ENCODE measurements at regions not wholly inside any gene's neighbourhood (a gene's known extent, or its start where the extent isn't known, plus 50 kb on each side); places are given as distances from the start of the nearest gene placed in this dataset.
A peak's percentile ranks its signal among the peaks of the same experiment; 100 is the strongest.

- Mint-ChIP-seq H3K4me3 (ENCODE audit: unreplicated experiment) (no peak overlapping the region), H3K36me3 (ENCODE audit: unreplicated experiment) (no peaks in the 10 kb centered on the region), H3K27ac (ENCODE audit: unreplicated experiment) (no peak overlapping the region), H3K27me3 (ENCODE audit: unreplicated experiment) (peaks cover 2% of the 10 kb centered on the region), H3K4me1 (ENCODE audit: low read depth, unreplicated experiment) (peaks cover 9% of the 10 kb centered on the region), H3K9me3 (ENCODE audit: unreplicated experiment) (peaks cover 2% of the 10 kb centered on the region)
- no peak for TF ChIP-seq CTCF (IDR thresholded peaks at IDR 0.05; ENCODE audit: partially characterized antibody, unreplicated experiment)
- no peak for DNase-seq
These were observed 108.7 kb upstream of the IL12B start for GRCh38 chr5:159439002-159439401.

- Mint-ChIP-seq H3K27me3 (ENCODE audit: unreplicated experiment) (peaks cover 5% of the 10 kb centered on the region), H3K9me3 (ENCODE audit: unreplicated experiment) (peaks cover 2% of the 10 kb centered on the region), H3K4me1 (ENCODE audit: low read depth, unreplicated experiment) (peaks cover 12% of the 10 kb centered on the region), H3K27ac (ENCODE audit: unreplicated experiment) (no peak overlapping the region), H3K4me3 (ENCODE audit: unreplicated experiment) (no peak overlapping the region), H3K36me3 (ENCODE audit: unreplicated experiment) (no peaks in the 10 kb centered on the region)
- DNase-seq: no peak
- TF ChIP-seq CTCF (IDR thresholded peaks at IDR 0.05; ENCODE audit: partially characterized antibody, unreplicated experiment): no peak
These were observed 109.9 kb upstream of the IL12B start for GRCh38 chr5:159440235-159440634.

GRCh38 chr5:159440968-159441367 lies 110.7 kb upstream of the IL12B start:
- H3K36me3 Mint-ChIP-seq (ENCODE audit: unreplicated experiment): no peaks in the 10 kb centered on the region
- H3K27ac Mint-ChIP-seq (ENCODE audit: unreplicated experiment): no peak overlapping the region
- peaks cover 5% of the 10 kb centered on the region for H3K27me3 Mint-ChIP-seq (ENCODE audit: unreplicated experiment)
- no peak overlapping the region for H3K4me3 Mint-ChIP-seq (ENCODE audit: unreplicated experiment)
- peaks cover 12% of the 10 kb centered on the region for H3K4me1 Mint-ChIP-seq (ENCODE audit: low read depth, unreplicated experiment)
- TF ChIP-seq CTCF (IDR thresholded peaks at IDR 0.05; ENCODE audit: partially characterized antibody, unreplicated experiment): no peak
- peaks cover 2% of the 10 kb centered on the region for H3K9me3 Mint-ChIP-seq (ENCODE audit: unreplicated experiment)
- no peak for DNase-seq

GRCh38 chr5:159441441-159441840 lies 111.2 kb upstream of the IL12B start:
- Mint-ChIP-seq H3K36me3 (ENCODE audit: unreplicated experiment) (no peaks in the 10 kb centered on the region), H3K4me1 (ENCODE audit: low read depth, unreplicated experiment) (peaks cover 12% of the 10 kb centered on the region), H3K4me3 (ENCODE audit: unreplicated experiment) (no peak overlapping the region), H3K27me3 (ENCODE audit: unreplicated experiment) (peaks cover 5% of the 10 kb centered on the region), H3K9me3 (ENCODE audit: unreplicated experiment) (peaks cover 2% of the 10 kb centered on the region), H3K27ac (ENCODE audit: unreplicated experiment) (no peak overlapping the region)
- TF ChIP-seq CTCF (IDR thresholded peaks at IDR 0.05; ENCODE audit: partially characterized antibody, unreplicated experiment): peak; percentile 34
- DNase-seq: peak; percentile 47

- Mint-ChIP-seq H3K36me3 (ENCODE audit: unreplicated experiment) (no peaks in the 10 kb centered on the region), H3K4me3 (ENCODE audit: unreplicated experiment) (no peak overlapping the region), H3K27ac (ENCODE audit: unreplicated experiment) (peak overlapping the region; percentile 4), H3K4me1 (ENCODE audit: low read depth, unreplicated experiment) (peaks cover 12% of the 10 kb centered on the region), H3K9me3 (ENCODE audit: unreplicated experiment) (peaks cover 2% of the 10 kb centered on the region), H3K27me3 (ENCODE audit: unreplicated experiment) (peaks cover 4% of the 10 kb centered on the region)
- TF ChIP-seq CTCF (IDR thresholded peaks at IDR 0.05; ENCODE audit: partially characterized antibody, unreplicated experiment): no peak
- peak; percentile 58 for DNase-seq
These were observed 112.0 kb upstream of the IL12B start for GRCh38 chr5:159442206-159442850.
